IMR-90 (cell line): ENCODE measurements at regions not wholly inside any gene's neighbourhood (a gene's known extent, or its start where the extent isn't known, plus 50 kb on each side); places are given as distances from the start of the nearest gene placed in this dataset.

Experiments used
- ATAC-seq: fragments of 200-7000 bp; cut with Tn5 transposase; 2 replicates; pipeline ENCODE4 v1.9.1; 2020; ENCODE audit warnings: low read depth, mild to moderate bottlenecking, moderate library complexity
- BruUV-seq: library from RNA; stranded (reverse); fragments of 400-500 nt; replicated peaks from 2 replicates; lab custom pipeline; 2021; lab: Mats Ljungman, UMichigan
- CTCF ChIA-PET: fragments of 300-600 bp; formaldehyde crosslinking; extraction: SDS; loops from one replicate; lab custom pipeline; 2021; ENCODE audit warnings: antibody characterized with exemption; lab: Yijun Ruan, JAX
- POLR2A ChIA-PET: fragments of 300-600 bp; sonication (Branson Sonifier 250); formaldehyde crosslinking; loops from one replicate; lab custom pipeline; 2022; ENCODE audit warnings: antibody characterized with exemption; ENCODE audit not compliant: unreplicated experiment; lab: Charles Lee
- DNase-seq: peaks from one replicate; pipeline ENCODE4 v3.0.0; 2013
- H2AFZ ChIP-seq: replicated peaks from 2 replicates; pipeline ENCODE3; 2013; ENCODE audit warnings: low read length, mild to moderate bottlenecking; ENCODE audit not compliant: poor library complexity
- H2AK5ac ChIP-seq: 2 replicates; pipeline ENCODE4 v1.6.1; 2013; ENCODE audit warnings: low read depth, low read length, inconsistent platforms
- H2AK9ac ChIP-seq: replicated peaks from 2 replicates; pipeline ENCODE3; 2013; ENCODE audit warnings: mild to moderate bottlenecking, low read depth, low read length, moderate library complexity; ENCODE audit not compliant: poor library complexity
- H2BK120ac ChIP-seq: 2 replicates; pipeline ENCODE4 v1.6.1; 2013; ENCODE audit warnings: low read depth, low read length, inconsistent platforms
- H2BK15ac ChIP-seq: 3 replicates; pipeline ENCODE4 v1.6.1; 2013; ENCODE audit warnings: low read depth, low read length, inconsistent platforms
- H2BK20ac ChIP-seq: 2 replicates; pipeline ENCODE4 v1.6.1; 2013; ENCODE audit warnings: low read depth, mild to moderate bottlenecking, inconsistent platforms, low read length, moderate library complexity
- H2BK5ac ChIP-seq: 2 replicates; pipeline ENCODE4 v1.6.1; 2013; ENCODE audit warnings: mild to moderate bottlenecking, low read depth, low read length, inconsistent platforms; ENCODE audit not compliant: poor library complexity, severe bottlenecking
- H3K14ac ChIP-seq: replicated peaks from 2 replicates; pipeline ENCODE4 v1.6.1; 2013; ENCODE audit warnings: low read depth, low read length, inconsistent platforms
- H3K18ac ChIP-seq: 2 replicates; pipeline ENCODE4 v1.6.1; 2013; ENCODE audit warnings: low read depth, low read length, control low read depth
- H3K23ac ChIP-seq: 2 replicates; pipeline ENCODE4 v1.6.1; 2013; ENCODE audit warnings: low read depth, low read length, inconsistent platforms
- H3K27ac ChIP-seq: 2 replicates; pipeline ENCODE4 v1.5.1; 2013; ENCODE audit warnings: mild to moderate bottlenecking, control low read depth, low read length; ENCODE audit not compliant: insufficient read depth
- H3K27me3 ChIP-seq: 2 replicates; pipeline ENCODE4 v1.6.1; 2013; ENCODE audit warnings: low read length; ENCODE audit not compliant: control insufficient read depth, insufficient read depth
- H3K36me3 ChIP-seq: 2 replicates; pipeline ENCODE4 v1.6.1; 2013; ENCODE audit warnings: low read length, mixed read lengths; ENCODE audit not compliant: control insufficient read depth, insufficient read depth
- H3K4ac ChIP-seq: 2 replicates; pipeline ENCODE4 v1.6.1; 2013; ENCODE audit warnings: low read depth, low read length, inconsistent platforms
- H3K4me1 ChIP-seq: 2 replicates; pipeline ENCODE4 v1.6.1; 2013; ENCODE audit warnings: low read length, mixed read lengths; ENCODE audit not compliant: control insufficient read depth, insufficient read depth
- H3K4me2 ChIP-seq: 2 replicates; pipeline ENCODE4 v1.6.1; 2013; ENCODE audit warnings: low read depth, mild to moderate bottlenecking, control low read depth, low read length, moderate library complexity
- H3K4me3 ChIP-seq: 2 replicates; pipeline ENCODE4 v1.5.1; 2013; ENCODE audit warnings: low read depth, mild to moderate bottlenecking, control low read depth, low read length, moderate library complexity; ENCODE audit not compliant: insufficient read depth
- H3K56ac ChIP-seq: 2 replicates; pipeline ENCODE4 v1.6.1; 2013; ENCODE audit warnings: low read length, inconsistent platforms; ENCODE audit not compliant: insufficient read depth; ENCODE audit errors: extremely low read depth
- H3K79me1 ChIP-seq, 2 experiments: 2 replicates each; pipeline ENCODE4 v1.6.1; 2013; ENCODE audit warnings: low read length in 2 of 2, inconsistent platforms in 1 of 2, low read depth in 1 of 2
- H3K9ac ChIP-seq: 2 replicates; pipeline ENCODE4 v1.6.1; 2013; ENCODE audit warnings: low read depth, low read length, control low read depth
- H3K9me1 ChIP-seq: 2 replicates; pipeline ENCODE4 v1.6.1; 2013; ENCODE audit warnings: low read length, inconsistent platforms; ENCODE audit not compliant: insufficient read depth
- H3K9me3 ChIP-seq: 2 replicates; pipeline ENCODE4 v1.6.1; 2013; ENCODE audit warnings: low read length; ENCODE audit not compliant: control insufficient read depth, insufficient read depth
- H4K20me1 ChIP-seq: 2 replicates; pipeline ENCODE4 v1.6.1; 2013; ENCODE audit warnings: low read length, inconsistent platforms; ENCODE audit not compliant: insufficient read depth
- H4K5ac ChIP-seq: 2 replicates; pipeline ENCODE4 v1.6.1; 2013; ENCODE audit warnings: mild to moderate bottlenecking, low read depth, low read length, control low read depth
- H4K8ac ChIP-seq, 2 experiments: 2 replicates each; pipeline ENCODE4 v1.6.1; 2013; ENCODE audit warnings: low read depth in 2 of 2, low read length in 2 of 2, control low read depth in 1 of 2, inconsistent platforms in 1 of 2
- H4K91ac ChIP-seq: 2 replicates; pipeline ENCODE4 v1.6.1; 2013; ENCODE audit warnings: low read depth, low read length, inconsistent platforms; ENCODE audit not compliant: insufficient read depth
- CTCF ChIP-seq: conservative IDR thresholded peaks from 2 replicates; pipeline ENCODE4 v1.5.1; 2012; ENCODE audit warnings: mild to moderate bottlenecking, low read depth, low read length, improper control_type of control experiment
- ELK1 ChIP-seq: fragments of 150-350 bp; IDR thresholded peaks from 2 replicates; pipeline ENCODE4 v1.6.1; 2016; ENCODE audit warnings: low read depth, mild to moderate bottlenecking, low read length, moderate library complexity, borderline replicate concordance
- MAFK ChIP-seq: IDR thresholded peaks from 2 replicates; pipeline ENCODE4 v1.6.1; 2012; ENCODE audit warnings: low read depth, low read length, improper control_type of control experiment
- MAZ ChIP-seq: IDR thresholded peaks from 2 replicates; pipeline ENCODE4 v1.6.1; 2012; ENCODE audit warnings: low read depth, mild to moderate bottlenecking, low read length, improper control_type of control experiment, moderate library complexity, borderline replicate concordance
- NFE2L2 ChIP-seq: fragments of 150-350 bp; IDR thresholded peaks from 2 replicates; pipeline ENCODE4 v1.6.1; 2016; ENCODE audit warnings: low read depth, mild to moderate bottlenecking, low read length
- POLR2A ChIP-seq: IDR thresholded peaks from 2 replicates; pipeline ENCODE4 v1.6.1; 2012; ENCODE audit warnings: mild to moderate bottlenecking, low read depth, low read length
- RFX5 ChIP-seq: IDR thresholded peaks from 2 replicates; pipeline ENCODE4 v1.8.0; 2012; ENCODE audit warnings: low read depth, mild to moderate bottlenecking, low read length, moderate library complexity
- SMC3 ChIP-seq: fragments of 150-350 bp; IDR thresholded peaks from 2 replicates; pipeline ENCODE4 v1.6.1; 2016; ENCODE audit warnings: low read depth, mild to moderate bottlenecking, antibody characterized with exemption, low read length, moderate library complexity
- WGBS, 2 experiments: methylation state at CpG; one replicate each; pipeline versions ENCODE4 v1.1.5 to v1.1.7; 2013; ENCODE audit warnings: missing lambda C conversion rate in 2 of 2; ENCODE audit not compliant: insufficient read length in 1 of 2; ENCODE audit errors: extremely low coverage in 2 of 2; 5-methylcytosine and 5-hydroxymethylcytosine counted together
- dilution Hi-C: fragments of 300-500 bp; cut with HindIII; formaldehyde crosslinking; loops from one replicate; pipeline ENCODE4 v1.14.3; 2018; ENCODE audit warnings: low sequenced_read_pairs; ENCODE audit not compliant: unreplicated experiment
- in situ Hi-C: fragments of 300-500 bp; cut with MboI; formaldehyde crosslinking; loops from 3 replicates; pipeline ENCODE4 v1.14.3; 2019; ENCODE audit warnings: low sequenced_read_pairs, inconsistent platforms, mixed read lengths
- intact Hi-C: fragments of 100-400 bp; cut with micrococcal nuclease; formaldehyde crosslinking; loops from 2 replicates; pipeline ENCODE4 v1.10.0; 2022

- Histone ChIP-seq H3K36me3 (no peaks in the 10 kb centered on the region), H2AK9ac (no peak overlapping the region), H4K20me1 (no peaks in the 10 kb centered on the region), H4K5ac (no peak overlapping the region), H2AK5ac (no peak overlapping the region), H4K8ac (no peak overlapping the region), H2AFZ (no peak overlapping the region), H3K14ac (no peak overlapping the region), H2BK5ac (no peak overlapping the region), H3K79me1 (no peaks in the 10 kb centered on the region), H3K9me1 (no peaks in the 10 kb centered on the region), H3K9ac (no peak overlapping the region), H3K27ac (no peak overlapping the region), H3K56ac (no peak overlapping the region), H2BK20ac (no peak overlapping the region), H3K4me1 (no peaks in the 10 kb centered on the region), H4K91ac (no peak overlapping the region), H3K27me3 (no peaks in the 10 kb centered on the region), H3K9me3 (no peaks in the 10 kb centered on the region), H2BK120ac (no peak overlapping the region), H3K18ac (no peak overlapping the region), H3K4me2 (no peak overlapping the region), H2BK15ac (no peak overlapping the region), H3K23ac (no peak overlapping the region), H3K4ac (no peak overlapping the region), H3K4me3 (no peak overlapping the region)
- BruUV-seq = no TSS peak
- in situ Hi-C loops = no loop called here
- CTCF ChIA-PET = interaction anchor here (0.6 kb wide), 1 partner anchor 358 kb away, joined by 3 read pairs; no protein-coding TSS in a partner anchor
- WGBS, 2 experiments = no CpG with 5 or more reads among the region's 5 CpGs
- no peak for ATAC-seq
- dilution Hi-C loops = no loop called here
- POLR2A ChIA-PET = no interaction called here
- DNase-seq = no peak
- intact Hi-C loops = loop anchor here (5.0 kb wide), 1 partner anchor 191 kb away; no protein-coding TSS in a partner anchor
- TF ChIP-seq NFE2L2 (peak; percentile 80), MAZ (no peak), POLR2A (no peak), RFX5 (no peak), ELK1 (no peak), CTCF (no peak), SMC3 (no peak), MAFK (peak; percentile 47; the same call in 1 of the 2 replicates)
Measured at GRCh38 chr12:60337839-60338549, 742.2 kb downstream of the SLC16A7 start.
